ENCODE measurements at regions not wholly inside any gene's neighbourhood (a gene's known extent, or its start where the extent isn't known, plus 50 kb on each side); places are given as distances from the start of the nearest gene placed in this dataset.

DNA sequence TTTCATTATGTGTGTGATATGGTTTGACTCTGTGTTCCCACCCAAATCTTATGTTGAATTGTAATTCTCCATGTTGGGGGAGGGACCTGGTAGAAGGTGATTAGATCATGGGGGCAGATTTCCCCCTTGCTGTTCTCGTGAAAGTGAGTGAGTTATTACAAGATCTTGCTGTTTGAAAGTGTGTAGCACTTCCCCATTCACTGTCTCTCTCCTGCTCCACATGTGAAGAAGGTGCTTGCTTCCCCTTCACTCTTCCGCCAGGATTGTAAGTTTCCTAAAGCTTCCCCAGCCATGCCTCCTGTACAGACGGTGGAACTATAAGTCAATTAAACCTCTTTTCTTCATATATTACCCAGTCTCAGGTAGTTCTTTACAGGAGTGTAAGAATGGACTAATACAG is 54.3 kb upstream of the SERTM1 start:
- DNase-seq, result no peak
- no peaks in the 10 kb centered on the region for H3K4me1 Mint-ChIP-seq (ENCODE audit: low read depth)
- peaks cover 7% of the 10 kb centered on the region; the same call in 1 of the 2 replicates for H3K36me3 Mint-ChIP-seq (ENCODE audit: low read depth)
- TF ChIP-seq, protein P1, sequence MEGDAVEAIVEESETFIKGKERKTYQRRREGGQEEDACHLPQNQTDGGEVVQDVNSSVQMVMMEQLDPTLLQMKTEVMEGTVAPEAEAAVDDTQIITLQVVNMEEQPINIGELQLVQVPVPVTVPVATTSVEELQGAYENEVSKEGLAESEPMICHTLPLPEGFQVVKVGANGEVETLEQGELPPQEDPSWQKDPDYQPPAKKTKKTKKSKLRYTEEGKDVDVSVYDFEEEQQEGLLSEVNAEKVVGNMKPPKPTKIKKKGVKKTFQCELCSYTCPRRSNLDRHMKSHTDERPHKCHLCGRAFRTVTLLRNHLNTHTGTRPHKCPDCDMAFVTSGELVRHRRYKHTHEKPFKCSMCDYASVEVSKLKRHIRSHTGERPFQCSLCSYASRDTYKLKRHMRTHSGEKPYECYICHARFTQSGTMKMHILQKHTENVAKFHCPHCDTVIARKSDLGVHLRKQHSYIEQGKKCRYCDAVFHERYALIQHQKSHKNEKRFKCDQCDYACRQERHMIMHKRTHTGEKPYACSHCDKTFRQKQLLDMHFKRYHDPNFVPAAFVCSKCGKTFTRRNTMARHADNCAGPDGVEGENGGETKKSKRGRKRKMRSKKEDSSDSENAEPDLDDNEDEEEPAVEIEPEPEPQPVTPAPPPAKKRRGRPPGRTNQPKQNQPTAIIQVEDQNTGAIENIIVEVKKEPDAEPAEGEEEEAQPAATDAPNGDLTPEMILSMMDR (IDR thresholded peaks at IDR 0.05), result no peak
- H3K27ac Mint-ChIP-seq, result no peak overlapping the region
- H3K4me3 Mint-ChIP-seq, result no peak overlapping the region
- no peaks in the 10 kb centered on the region for H3K27me3 Mint-ChIP-seq (ENCODE audit: insufficient read depth)
- peaks cover 53% of the 10 kb centered on the region for H3K9me3 Mint-ChIP-seq

Measured in HFFc6 (cell line).